ENCODE measurements at regions not wholly inside any gene's neighbourhood (a gene's known extent, or its start where the extent isn't known, plus 50 kb on each side); places are given as distances from the start of the nearest gene placed in this dataset.

DNA sequence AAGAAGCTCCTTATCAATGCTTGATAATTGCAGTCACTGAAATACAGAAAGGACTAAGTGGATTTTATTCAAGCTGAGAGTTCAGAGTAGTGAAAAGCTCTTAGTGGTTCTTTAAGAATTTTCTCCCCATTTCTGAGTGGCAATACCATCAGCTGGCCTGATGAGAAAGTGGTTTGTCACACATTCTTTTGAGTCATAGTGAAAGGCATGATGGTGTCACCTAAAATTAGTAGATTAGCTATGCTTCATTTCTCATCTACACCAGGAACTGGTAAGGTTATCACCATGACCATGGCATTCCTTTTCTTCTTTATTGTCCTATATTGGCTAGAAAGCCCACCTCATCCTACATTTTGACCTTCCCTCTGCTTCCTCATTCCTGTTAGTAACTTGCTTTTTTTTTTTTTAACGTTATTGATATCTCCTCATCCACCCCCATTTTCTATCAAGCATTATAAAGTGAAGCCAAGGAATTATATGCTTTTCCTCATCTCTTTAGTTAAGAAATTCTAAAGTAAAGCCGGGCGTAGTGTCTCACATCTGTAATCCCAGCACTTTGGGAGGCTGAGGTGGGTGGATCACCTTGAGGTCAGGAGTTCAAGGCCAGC lies 67.4 kb upstream of the LOC128125822 start:
- TF ChIP-seq, protein P1, sequence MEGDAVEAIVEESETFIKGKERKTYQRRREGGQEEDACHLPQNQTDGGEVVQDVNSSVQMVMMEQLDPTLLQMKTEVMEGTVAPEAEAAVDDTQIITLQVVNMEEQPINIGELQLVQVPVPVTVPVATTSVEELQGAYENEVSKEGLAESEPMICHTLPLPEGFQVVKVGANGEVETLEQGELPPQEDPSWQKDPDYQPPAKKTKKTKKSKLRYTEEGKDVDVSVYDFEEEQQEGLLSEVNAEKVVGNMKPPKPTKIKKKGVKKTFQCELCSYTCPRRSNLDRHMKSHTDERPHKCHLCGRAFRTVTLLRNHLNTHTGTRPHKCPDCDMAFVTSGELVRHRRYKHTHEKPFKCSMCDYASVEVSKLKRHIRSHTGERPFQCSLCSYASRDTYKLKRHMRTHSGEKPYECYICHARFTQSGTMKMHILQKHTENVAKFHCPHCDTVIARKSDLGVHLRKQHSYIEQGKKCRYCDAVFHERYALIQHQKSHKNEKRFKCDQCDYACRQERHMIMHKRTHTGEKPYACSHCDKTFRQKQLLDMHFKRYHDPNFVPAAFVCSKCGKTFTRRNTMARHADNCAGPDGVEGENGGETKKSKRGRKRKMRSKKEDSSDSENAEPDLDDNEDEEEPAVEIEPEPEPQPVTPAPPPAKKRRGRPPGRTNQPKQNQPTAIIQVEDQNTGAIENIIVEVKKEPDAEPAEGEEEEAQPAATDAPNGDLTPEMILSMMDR (IDR thresholded peaks at IDR 0.05 in 4 of 5, conservative IDR thresholded peaks at IDR 0.05 in 1 of 5): no peak
- no peak for TF ChIP-seq POLR2A (IDR thresholded peaks at IDR 0.05)
